CD4-positive, alpha-beta T cell treated with Interleukin-4 for 4 hours (primary cell): ENCODE measurements at regions not wholly inside any gene's neighbourhood (a gene's known extent, or its start where the extent isn't known, plus 50 kb on each side); places are given as distances from the start of the nearest gene placed in this dataset.

Experiments used
- DNase-seq: peaks from one replicate; pipeline ENCODE4 v3.0.0-alpha.2; 2020

DNA sequence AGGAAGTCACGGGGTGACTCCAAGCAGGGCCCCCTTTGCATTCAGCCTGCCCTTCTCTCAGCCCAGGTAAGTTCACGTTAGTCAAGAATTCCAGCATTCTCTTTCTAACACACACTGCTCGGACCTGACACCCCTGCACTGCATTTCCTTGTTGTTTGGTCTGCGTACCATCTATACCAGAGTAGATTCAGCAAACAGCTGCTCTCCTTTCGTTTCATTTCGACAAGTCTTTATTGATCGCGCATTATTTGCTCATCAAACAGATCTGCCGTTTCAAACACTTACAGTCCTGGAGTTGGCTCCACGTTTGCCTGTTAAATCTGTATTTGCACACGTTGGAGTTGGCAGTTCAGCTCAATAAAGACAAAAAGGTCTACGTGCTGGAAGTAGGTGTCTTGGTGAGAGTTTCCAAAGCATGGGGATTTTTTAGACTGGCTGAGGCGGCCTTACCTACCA, 495.1 kb downstream of the RPS24 start:
- no peak for DNase-seq

DNA sequence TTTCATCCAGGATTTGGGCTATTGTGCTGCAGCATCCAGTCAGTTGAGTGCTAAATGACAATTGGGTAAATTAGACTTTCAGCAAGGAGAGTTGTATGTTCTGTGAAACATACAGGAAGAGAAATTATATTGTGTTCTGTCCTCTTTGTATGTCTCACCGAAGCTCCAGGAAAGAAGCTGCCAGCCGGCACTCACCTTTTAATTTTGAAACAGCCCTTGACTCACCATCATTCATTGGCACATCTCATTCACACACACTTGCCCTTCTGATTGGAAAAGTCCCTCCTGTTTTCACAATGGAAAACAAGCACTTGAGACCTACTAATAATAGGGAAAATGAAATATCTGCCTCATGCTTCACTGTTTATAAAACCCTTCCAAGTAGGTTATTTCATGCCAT, 495.6 kb downstream of the RPS24 start:
- no peak for DNase-seq

DNA sequence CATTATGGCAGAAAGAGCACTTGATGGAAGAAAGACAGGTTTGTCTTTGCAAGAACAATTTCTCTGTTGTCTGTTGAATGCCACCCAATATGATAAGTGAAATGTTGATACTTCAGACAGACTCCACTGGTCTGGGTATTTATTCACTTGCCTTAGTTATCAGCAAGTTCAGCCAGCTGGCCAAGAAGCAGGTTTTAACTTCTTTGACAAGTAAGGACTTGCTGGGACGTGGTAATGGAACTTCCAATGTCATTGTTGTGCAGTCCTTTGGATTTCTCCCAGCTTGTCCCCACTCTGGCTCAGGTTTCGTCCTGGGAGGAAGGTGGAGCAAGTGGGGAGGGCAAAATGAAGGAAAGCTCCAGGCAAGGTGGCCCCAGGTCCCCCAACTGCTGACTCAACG, 497.4 kb downstream of the RPS24 start:
- DNase-seq = no peak

DNA sequence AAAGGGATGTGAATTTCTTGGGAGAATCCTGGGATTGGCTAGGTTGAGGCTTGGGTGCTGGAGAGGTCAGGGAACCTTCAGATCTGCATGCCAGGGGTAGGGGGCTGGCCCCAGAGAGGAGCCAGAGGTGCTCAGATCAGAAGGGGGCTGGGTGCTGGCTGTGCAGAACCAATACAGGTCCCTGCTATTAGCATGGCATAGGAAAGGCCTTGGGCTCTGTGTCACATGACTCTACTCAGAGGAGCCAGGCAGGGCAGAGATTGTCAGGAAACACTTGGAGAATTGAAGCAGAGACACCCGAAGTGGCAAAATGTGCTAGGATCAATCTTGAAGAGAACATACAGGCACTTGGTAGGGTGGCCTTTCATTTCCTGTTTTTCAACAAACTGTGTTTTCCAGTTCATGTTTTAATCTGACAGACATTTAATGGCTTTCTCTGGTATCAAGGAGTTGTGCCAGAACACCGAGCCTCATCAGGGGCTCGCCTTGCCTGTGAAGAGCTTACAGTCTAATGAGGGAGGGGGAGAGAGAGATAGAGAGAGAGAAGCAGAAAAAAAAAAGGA, 498.9 kb downstream of the RPS24 start:
- DNase-seq = no peak

DNA sequence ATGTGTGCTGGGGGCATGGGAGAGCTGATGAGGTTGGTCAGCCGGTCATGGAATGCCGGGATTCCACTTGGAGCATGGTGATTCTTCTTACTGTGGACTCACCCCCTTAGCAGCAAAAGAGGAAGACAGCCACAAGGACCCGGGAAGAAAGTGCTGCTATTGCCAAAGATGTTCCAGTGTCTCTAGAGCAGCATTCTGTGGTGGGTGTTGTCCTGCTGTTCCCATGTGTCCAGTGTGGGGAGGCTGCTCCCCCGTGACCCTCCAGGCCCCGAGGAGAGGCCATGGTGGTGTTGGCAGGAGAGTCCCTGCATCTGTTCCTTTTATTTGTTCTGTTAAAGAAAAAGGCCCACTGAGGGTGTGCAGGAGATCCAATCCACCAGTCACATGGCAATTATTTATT, 499.4 kb downstream of the RPS24 start:
- no peak for DNase-seq

DNA sequence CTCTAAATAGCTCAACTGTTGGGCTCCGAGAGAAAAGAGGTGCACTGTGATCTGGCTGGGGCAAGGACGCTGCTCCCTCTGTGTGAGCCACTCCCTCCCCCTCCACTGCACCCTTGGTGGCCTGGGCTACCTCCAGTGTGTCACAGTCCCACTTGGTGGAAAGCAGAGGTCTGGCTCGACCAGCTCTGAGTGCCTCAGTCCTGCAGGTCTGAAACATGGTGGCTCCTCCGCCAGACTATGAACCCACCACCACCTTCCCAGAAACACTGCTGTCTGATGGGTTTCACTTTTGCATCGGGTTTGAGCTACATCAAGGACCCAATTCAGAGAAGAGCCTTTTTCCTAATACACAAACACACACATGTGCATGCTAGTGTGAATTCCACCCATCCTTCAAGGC, 500.1 kb downstream of the RPS24 start:
- DNase-seq = no peak

DNA sequence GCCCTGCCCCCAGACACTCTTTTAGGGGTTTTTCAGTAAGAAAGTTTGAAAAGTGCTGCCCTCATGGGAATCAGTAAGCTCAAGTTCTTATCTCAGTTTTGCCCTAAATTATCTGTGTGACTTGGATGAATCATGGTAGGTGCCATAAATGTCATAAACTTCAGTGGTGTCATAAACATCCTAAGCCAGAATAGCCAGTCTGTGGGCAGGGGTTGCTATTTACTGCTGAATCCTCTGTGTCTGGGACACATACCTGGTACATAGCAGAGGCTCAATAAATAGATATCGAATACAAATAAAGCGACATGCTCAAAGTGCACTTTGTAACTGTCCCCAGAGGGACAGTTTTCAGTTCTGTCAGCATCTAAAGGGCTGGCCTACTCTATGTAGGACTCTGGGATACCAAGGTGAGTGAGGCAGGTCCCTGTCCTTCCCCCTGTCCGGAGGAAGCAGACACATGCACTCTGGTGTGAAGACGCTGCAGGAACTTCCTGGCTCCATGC, 502.1 kb downstream of the RPS24 start:
- DNase-seq = no peak

DNA sequence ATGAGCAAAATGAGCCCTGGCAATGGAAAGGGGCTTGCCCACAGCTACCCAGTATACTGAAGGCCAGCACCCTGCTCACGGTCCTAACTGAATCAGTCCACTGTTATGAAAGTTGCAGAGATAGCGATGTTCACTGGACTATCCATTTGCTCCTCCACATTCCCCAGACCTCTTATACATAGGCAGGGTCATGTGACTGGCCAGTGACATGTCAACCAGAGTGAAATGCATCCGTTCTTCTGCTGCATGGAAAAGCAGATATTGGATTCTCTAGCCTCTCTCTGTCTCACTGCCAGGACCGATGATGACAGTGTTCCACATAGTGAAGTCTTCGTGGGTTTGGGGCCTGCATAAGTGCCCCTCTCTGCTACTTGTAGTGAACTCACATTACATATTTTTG, 503.4 kb downstream of the RPS24 start:
- no peak for DNase-seq

DNA sequence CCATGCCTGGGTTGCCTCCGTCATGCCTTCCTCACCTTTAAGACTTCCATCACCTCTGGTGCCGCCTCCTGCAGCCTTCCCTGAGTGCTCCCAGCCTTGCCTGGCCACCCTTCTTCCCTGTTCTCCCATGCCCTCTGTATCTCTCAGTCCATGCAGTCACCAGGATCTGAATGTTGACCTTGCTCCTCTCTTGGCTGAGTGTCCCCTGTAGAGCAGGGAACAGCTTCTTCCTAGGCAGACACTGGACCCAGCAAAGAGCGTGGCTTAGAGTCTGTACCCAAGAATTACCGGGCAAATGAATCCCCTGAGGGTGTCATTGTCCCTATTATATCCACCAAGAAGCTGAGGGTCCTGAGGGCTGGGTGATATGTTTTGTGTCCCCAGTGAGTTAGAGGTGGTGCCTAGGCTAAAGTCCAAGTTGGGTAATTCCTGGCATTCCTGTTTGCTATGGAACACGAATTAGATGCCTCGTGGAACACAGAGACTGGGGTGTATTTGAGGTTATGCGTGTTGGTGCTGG, 505.6 kb downstream of the RPS24 start:
- DNase-seq = no peak

DNA sequence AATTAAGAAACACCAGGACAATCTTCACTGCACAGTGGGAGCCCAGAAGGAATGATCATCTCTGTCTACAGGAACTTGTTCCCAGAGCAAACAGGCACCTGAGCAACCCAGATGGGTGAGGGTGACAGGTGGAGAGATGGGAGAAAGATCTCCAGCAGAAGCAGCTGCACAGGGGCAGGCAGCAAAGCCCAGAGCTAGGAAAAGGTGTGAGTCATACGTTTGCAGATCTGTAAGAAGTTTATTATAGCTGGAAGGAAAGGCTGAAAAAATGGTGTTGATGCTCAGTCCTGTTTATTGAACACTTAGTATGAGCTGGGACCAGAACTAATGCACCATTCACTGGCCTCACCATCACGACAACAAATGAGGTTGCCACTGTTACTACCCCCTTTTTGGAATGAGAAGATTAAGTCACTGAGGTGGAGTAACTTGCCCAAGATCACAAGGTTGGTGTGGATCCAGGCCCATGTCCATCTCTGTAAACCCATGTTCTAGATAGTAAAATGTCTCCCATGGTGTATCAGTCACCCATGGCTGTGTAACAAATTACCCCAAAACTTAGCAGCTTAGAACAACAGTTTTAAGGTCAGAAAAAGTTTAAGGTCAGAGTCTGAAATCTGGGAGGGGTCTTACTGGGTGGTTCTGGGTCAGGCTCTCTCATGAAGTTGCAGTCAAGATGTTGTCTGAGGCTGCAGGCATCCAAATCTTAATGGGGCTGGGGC, 506.9 kb downstream of the RPS24 start:
- DNase-seq = no peak

DNA sequence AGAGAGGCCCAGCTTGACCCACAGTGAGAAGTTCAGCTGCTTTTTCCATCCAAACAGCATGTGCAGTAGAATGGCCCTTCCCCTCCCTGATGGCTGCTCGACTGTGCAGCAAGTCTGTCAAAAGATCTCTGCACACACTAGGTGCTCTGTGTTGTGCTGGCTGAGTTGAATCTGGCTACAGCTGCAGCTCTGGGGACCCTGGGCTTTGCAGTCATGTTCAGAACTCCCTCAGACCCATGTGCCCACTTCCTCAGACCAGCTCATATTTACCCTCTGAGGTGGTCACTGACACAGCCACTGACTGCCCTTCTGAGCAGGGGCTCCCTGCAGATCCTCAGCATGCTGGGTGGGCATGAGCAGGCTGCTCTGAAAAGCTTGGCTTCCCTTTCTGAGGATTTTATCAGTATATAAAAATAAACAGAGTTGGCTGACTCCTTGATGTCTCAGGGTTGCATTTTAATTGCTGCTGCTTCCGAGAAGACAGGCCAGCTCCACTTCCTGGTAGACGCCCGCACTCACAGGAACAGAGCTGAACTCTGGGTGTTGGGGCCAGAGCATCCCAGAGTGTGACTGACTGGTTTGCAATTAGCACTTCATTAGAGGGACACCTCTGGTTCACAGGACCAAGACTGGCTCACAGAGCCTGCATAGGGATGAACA, 507.9 kb downstream of the RPS24 start:
- no peak for DNase-seq

DNA sequence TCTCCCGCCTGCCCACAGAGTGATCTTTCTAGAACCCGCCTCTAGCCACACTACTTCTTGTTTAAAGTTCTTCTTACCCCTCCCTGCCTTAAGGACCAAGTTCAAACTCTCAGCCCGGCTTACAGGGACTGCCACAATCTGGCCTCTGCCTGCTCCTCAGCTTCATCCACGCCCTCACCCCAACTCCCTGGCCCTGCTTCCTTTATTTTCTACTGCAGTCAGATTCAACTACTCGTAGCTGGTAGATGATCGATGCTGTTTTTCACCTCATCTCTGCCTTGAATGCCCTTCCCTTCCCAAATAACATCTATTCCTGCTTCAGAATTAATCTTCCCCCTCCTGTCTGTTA, 508.5 kb downstream of the RPS24 start:
- DNase-seq = no peak

DNA sequence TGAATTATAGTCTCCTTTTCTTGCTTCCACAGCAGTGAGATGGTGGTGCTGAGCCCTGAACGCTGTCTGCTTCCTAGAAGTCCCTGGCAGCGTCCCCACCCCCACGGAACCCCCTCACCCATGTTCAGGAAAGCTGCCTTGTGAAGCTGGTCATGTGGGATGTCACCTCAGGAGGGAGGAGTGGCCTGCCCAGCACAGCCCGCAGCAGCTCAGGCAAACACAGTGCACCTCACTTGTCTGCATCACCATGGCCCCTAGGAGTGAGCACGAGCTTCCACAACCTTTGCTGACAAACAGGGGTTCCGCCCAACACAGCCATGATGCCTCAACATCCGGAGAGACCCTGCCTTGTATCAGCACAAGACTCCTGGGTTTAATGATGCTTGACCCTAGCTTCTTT, 508.9 kb downstream of the RPS24 start:
- DNase-seq = no peak

DNA sequence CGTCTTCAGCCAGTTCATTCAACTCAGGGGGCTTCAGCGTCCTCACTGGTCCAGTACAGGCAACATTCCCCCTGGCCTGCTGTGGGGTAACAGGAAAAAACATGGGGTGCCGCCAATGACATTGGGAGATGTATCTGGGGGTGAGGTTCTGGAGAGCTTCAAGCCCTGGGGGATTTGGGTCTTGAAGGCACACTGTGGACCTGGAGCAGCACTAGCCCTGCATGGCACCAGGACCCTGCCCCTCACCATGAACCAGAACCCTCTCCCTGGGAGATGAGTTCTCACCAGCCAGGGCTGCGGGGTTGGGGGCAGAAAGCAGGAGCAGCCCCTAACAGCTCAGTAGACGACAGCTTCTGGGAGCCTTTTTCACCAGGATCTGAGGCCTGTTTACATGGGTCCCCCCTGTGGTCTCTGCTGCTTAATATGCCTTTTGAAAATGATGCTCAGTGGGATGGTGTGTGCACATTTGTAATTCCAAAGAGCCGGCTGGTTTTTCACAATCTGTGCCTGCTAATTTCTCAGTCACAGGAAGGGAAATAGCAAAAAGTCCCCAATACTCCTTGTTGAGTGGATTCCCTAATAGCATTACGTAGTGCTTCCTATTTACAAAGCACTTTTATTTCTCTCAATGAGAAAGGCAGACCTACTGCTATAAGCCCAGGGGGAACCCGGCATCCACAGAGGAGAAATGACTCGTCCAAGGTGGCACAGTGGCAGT, 509.5 kb downstream of the RPS24 start:
- no peak for DNase-seq

DNA sequence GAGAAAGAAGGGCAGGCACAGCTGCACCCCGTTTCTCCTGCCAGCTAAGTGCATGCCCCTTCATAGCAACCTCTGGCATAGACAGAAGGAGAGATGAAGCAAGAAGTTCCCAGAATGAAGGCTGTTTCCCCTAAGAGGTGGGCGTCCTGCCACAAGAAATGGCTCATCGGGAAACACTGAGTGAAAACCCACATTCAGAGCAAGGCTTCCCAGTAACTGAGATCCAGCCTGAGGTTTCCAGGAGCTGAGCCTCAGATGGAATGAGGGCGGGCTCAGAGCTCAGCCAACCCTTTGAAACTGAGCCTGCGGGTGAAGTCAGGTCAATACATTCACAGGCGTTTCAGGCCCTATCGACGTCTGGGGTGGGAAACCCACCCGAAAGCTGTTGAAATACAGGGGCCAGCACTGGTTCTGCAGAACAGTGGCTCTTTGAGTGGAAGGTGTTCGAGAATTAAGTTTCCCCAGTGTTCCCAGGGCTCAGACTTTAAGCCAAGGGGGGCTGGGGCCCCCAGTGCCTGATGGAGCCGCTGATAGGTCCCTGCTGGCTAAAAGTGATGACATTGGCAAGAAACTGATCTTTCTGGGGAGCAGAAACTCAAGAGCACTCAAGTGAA, 510.2 kb downstream of the RPS24 start:
- DNase-seq = no peak

DNA sequence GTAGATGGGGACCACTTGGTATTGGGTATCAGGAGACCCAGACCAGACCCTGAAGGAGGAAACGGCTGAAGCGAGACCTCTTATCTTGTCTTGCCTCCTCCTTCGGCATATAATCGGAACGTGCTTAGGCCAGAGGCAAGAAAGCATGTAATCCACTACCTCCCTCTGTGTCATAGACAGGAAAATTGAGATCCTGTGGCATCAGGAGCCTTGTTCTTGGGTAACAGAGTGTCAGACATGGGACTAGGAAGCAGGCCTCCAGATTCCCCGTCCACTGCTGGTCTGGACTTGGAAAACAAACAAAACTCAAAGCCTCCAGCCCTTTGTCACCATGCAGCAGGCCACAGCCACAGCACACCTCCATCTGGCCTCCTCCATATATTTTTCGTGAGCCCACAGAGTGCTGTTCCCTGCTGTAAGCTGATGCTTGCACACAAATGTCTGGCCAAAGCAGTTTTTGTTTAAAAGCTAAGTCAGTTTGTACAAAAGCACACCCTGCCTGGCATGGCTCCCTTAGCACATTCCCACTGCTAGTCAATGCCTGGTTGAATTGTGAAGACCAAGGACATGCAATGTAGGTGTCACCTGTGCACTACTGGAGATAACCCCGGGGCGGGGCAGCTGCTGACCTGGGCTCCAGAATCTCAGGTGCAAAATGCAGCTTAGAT, 510.9 kb downstream of the RPS24 start:
- no peak for DNase-seq

DNA sequence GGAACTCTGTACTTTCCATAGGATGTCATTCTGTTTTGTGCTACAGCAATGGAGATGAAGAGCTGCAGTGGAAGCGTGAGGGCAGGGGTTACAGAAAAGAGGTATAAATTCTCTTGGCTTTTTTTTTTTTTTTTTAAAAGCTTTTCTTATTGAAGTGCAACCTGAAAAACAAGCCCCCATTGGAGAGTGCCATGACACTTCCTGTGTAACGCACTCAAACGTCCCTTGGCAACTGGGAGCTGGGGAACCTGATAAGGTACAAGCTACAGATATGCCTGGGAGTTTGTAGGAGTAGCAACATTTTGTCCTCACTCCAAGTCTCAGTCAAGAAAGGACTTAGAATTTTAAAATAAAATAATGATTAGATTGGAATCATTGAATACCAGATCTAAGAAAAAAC, 512.1 kb downstream of the RPS24 start:
- DNase-seq = no peak

DNA sequence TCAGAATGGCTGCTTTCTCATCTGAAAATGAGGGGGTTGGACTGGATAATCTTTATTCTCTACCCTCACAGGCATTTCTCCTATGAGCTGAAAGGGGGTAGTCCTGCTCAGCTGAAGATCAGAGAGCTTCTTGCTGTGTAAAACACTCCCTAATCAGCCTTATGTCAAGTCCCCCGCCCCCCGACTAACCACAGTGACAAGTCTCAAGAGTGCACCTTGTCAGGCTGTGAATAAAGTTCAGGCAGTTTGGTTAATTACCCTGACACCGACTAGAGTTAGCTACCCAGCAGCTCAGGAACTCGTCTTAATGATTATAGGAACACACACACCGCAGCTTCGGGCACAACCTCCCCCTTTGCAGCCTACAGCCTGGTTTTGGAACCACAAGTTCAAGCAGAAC, 513.7 kb downstream of the RPS24 start:
- no peak for DNase-seq

DNA sequence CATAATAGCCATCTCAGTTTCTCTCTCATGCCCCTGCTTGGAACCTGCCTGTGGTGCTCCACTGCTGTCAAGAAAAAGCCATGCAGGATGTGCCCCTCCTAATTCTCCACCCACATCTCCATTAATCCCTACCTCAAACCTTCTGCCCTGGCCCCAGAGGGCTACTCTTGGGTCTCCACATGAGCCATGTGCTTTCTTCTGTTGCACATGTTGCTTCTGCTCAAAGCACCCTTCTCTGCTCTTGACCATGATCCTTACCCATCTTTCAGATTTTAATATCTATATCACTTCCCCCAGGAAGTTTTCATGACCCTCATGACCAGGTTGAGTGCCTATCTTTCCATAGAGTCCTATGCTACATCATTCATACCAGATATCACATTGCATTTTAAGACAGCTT, 514.2 kb downstream of the RPS24 start:
- DNase-seq = no peak

DNA sequence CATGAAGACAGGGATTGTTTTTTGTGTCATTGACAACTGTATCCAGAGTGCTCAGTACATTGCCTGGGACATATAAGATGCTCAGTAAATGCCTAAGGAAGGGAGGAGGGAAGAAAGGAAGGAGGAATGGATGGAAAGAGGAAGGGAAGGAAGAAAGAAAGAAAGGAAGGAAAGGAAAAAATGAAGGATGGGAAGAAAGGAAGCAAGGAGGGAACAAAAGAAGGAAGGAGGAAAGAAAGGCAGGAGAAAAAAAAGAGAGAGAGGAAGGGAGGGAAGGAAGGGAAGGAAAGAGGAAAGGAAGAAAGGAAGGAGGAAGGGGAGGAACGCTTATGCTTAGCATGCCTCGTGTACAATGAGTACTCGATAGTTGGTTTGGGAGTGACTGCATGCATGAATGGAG, 514.7 kb downstream of the RPS24 start:
- DNase-seq = no peak

DNA sequence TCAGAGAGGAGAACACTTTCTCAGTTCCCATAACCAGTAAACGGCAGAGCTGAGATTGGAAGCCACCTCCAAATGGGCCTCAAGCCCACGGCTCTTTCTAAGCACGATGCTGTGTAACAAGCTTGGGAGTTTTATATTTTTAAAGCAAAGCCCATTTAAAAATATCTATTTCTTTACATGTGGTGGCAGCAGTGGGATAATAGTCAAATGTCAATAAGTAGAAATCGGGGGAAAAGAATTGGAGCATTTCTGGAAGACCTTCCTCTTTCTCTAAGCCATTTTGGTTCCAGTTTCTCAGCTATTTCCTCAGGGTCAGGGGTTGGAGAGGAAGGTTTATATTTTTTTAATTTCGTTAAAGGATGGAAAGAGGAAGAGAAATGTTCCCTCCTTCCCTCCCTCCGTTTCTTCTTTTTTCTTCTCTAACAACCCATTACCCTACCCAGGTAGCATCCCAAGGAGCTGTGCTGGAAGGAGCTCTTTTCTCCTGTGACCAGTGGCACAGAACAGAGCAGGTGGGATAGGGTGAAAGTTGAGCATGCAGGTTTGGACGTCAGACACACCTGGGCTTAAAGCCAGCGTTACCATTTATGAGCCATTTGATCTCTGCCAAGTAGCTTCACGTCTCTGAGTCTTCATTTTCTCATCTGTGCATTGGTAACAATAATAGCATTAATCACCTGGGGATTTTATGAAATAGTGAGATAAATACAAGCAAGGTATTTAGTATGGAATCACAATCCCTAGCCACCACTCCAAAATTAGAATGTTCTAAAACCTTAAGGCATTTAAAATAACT, 515.7 kb downstream of the RPS24 start:
- DNase-seq = no peak

DNA sequence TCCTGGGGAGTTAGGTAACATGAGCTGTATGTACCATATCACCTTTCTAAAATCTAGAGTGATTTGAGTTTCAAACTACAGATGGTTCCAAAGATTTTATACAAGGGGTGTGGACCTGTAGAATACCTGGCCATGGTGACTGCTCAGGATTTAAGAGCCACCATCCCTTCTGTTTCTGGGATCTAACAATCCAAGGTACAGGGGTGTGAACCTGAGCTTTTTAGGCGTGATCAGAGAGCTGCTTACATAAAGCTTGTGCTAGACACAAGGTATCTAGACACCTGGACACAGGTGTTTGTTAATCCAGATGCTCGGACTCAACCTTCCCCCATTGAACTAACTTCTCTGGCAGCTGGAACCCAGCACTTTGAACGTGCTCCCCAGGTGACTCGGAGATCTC, 516.4 kb downstream of the RPS24 start:
- no peak for DNase-seq
